Smooth muscle cell (in vitro differentiated cells): ENCODE measurements at regions not wholly inside any gene's neighbourhood (a gene's known extent, or its start where the extent isn't known, plus 50 kb on each side); places are given as distances from the start of the nearest gene placed in this dataset.

Source experiments
- DNase-seq: peaks from one replicate; lab custom pipeline; 2025; ENCODE audit not compliant: unreplicated experiment; lab: John Stamatoyannopoulos, UW
- H2AFZ ChIP-seq: fragments of 200-600 bp; sonication (generic); 2 replicates; pipeline ENCODE4 v1.6.0; 2016; ENCODE audit warnings: antibody characterized with exemption, low read depth, mild to moderate bottlenecking
- H3F3A ChIP-seq: fragments of 200-600 bp; sonication (generic); 2 replicates; pipeline ENCODE4 v1.6.0; 2017; ENCODE audit warnings: antibody characterized with exemption, low read depth
- H3K27ac ChIP-seq: fragments of 200-600 bp; sonication (generic); 2 replicates; pipeline ENCODE4 v1.5.1; 2016; ENCODE audit warnings: low read depth, mild to moderate bottlenecking
- H3K27me3 ChIP-seq: fragments of 200-600 bp; sonication (generic); 2 replicates; pipeline ENCODE4 v1.6.1; 2016; ENCODE audit warnings: low read depth, mild to moderate bottlenecking
- H3K36me3 ChIP-seq: fragments of 200-600 bp; sonication (generic); 2 replicates; pipeline ENCODE4 v1.5.1; 2016; ENCODE audit warnings: low read depth
- H3K4me1 ChIP-seq: fragments of 200-600 bp; sonication (generic); 2 replicates; pipeline ENCODE4 v1.5.1; 2016; ENCODE audit warnings: low read depth
- H3K4me2 ChIP-seq: fragments of 200-600 bp; sonication (generic); 2 replicates; pipeline ENCODE4 v1.6.0; 2016; ENCODE audit warnings: mild to moderate bottlenecking
- H3K4me3 ChIP-seq: fragments of 200-600 bp; sonication (generic); 2 replicates; pipeline ENCODE4 v1.5.1; 2016; ENCODE audit warnings: mild to moderate bottlenecking
- H3K79me2 ChIP-seq: fragments of 200-600 bp; sonication (generic); 2 replicates; pipeline ENCODE4 v1.6.0; 2016; ENCODE audit warnings: low read depth, mild to moderate bottlenecking
- H3K9ac ChIP-seq: fragments of 200-600 bp; sonication (generic); 2 replicates; pipeline ENCODE4 v1.6.0; 2016; ENCODE audit warnings: low read depth
- H3K9me3 ChIP-seq: fragments of 200-600 bp; sonication (generic); replicated peaks from 2 replicates; pipeline ENCODE4 v1.5.1; 2016; ENCODE audit warnings: low read depth
- H4K20me1 ChIP-seq: fragments of 200-600 bp; sonication (generic); 2 replicates; pipeline ENCODE4 v1.6.0; 2016; ENCODE audit warnings: low read depth
- CTCF ChIP-seq: fragments of 200-600 bp; sonication (generic); IDR thresholded peaks from 2 replicates; pipeline ENCODE4 v1.5.1; 2017; ENCODE audit warnings: borderline replicate concordance, mild to moderate bottlenecking, antibody characterized with exemption; ENCODE audit not compliant: insufficient read depth, poor library complexity, severe bottlenecking
- WGBS: methylation state at CpG from one replicate; pipeline ENCODE4 v1.1.7; 2016; ENCODE audit warnings: low lambda C conversion rate; 5-methylcytosine and 5-hydroxymethylcytosine counted together

GRCh38 chr13:107764046-107764445 lies 451.3 kb downstream of the LIG4 start:
- H3K27me3 ChIP-seq, result no peaks in the 10 kb centered on the region
- H3K27ac ChIP-seq, result no peak overlapping the region
- no peaks in the 10 kb centered on the region for H3K79me2 ChIP-seq

GRCh38 chr13:107753748-107754147 lies 461.6 kb downstream of the LIG4 start:
- 40% methylated on average over 3 of the region's 3 CpGs for WGBS
- Histone ChIP-seq H3K27ac (no peak overlapping the region), H3F3A (no peaks in the 10 kb centered on the region), H3K79me2 (no peaks in the 10 kb centered on the region), H4K20me1 (no peaks in the 10 kb centered on the region), H3K4me3 (no peak overlapping the region), H3K9me3 (no peaks in the 10 kb centered on the region), H3K4me1 (no peaks in the 10 kb centered on the region), H3K9ac (no peak overlapping the region), H3K36me3 (no peaks in the 10 kb centered on the region), H3K4me2 (no peak overlapping the region), H2AFZ (no peak overlapping the region), H3K27me3 (no peaks in the 10 kb centered on the region)
- no peak for TF ChIP-seq CTCF
- no peak for DNase-seq

More at GRCh38 chr13:107764046-107764445, 451.3 kb downstream of the LIG4 start:
- H3K4me3 ChIP-seq, result no peak overlapping the region
- H3K9ac ChIP-seq, result no peak overlapping the region
- DNase-seq, result no peak
- H2AFZ ChIP-seq, result no peak overlapping the region
- no peaks in the 10 kb centered on the region for H3K36me3 ChIP-seq
- H4K20me1 ChIP-seq, result no peaks in the 10 kb centered on the region
- H3K9me3 ChIP-seq, result no peaks in the 10 kb centered on the region
- no peak overlapping the region for H3K4me2 ChIP-seq
- TF ChIP-seq CTCF, result no peak
- 94% methylated on average over 1 of the region's 1 CpG for WGBS
- H3F3A ChIP-seq, result no peaks in the 10 kb centered on the region
- peaks cover 3% of the 10 kb centered on the region for H3K4me1 ChIP-seq

- H3K9ac ChIP-seq, result no peak overlapping the region
- H3K4me1 ChIP-seq, result no peaks in the 10 kb centered on the region
- no peak overlapping the region for H3K27ac ChIP-seq
- H3K36me3 ChIP-seq, result no peaks in the 10 kb centered on the region
- H3K4me3 ChIP-seq, result no peak overlapping the region
- no peaks in the 10 kb centered on the region for H3K27me3 ChIP-seq
- TF ChIP-seq CTCF, result no peak
- no peak overlapping the region for H3K4me2 ChIP-seq
- H4K20me1 ChIP-seq, result no peaks in the 10 kb centered on the region
- H3K9me3 ChIP-seq, result no peaks in the 10 kb centered on the region
- H3F3A ChIP-seq, result no peaks in the 10 kb centered on the region
- no peak overlapping the region for H2AFZ ChIP-seq
- WGBS, result 77% methylated on average over 4 of the region's 4 CpGs
- DNase-seq, result no peak
- no peaks in the 10 kb centered on the region for H3K79me2 ChIP-seq
These were observed 462.0 kb downstream of the LIG4 start for GRCh38 chr13:107753291-107753690.

GRCh38 chr13:107743983-107744382 lies 471.4 kb downstream of the LIG4 start:
- 4% methylated on average over 3 of the region's 3 CpGs for WGBS
- no peaks in the 10 kb centered on the region for H3K27me3 ChIP-seq
- no peaks in the 10 kb centered on the region for H3F3A ChIP-seq
- no peak for TF ChIP-seq CTCF
- no peak overlapping the region for H3K9ac ChIP-seq
- peaks cover 9% of the 10 kb centered on the region for H3K4me1 ChIP-seq
- H3K4me2 ChIP-seq, result peak overlapping the region; percentile 62
- no peaks in the 10 kb centered on the region for H3K9me3 ChIP-seq
- H3K79me2 ChIP-seq, result no peaks in the 10 kb centered on the region
- H3K36me3 ChIP-seq, result no peaks in the 10 kb centered on the region
- no peak for DNase-seq
- H3K4me3 ChIP-seq, result no peak overlapping the region
- H2AFZ ChIP-seq, result no peak overlapping the region
- no peaks in the 10 kb centered on the region for H4K20me1 ChIP-seq
- H3K27ac ChIP-seq, result peak overlapping the region; percentile 53
